ENCODE measurements at regions not wholly inside any gene's neighbourhood (a gene's known extent, or its start where the extent isn't known, plus 50 kb on each side); places are given as distances from the start of the nearest gene placed in this dataset.

- H3K27me3 ChIP-seq: no peaks in the 10 kb centered on the region
- no peaks in the 10 kb centered on the region for H3K4me1 ChIP-seq
- no peak for TF ChIP-seq CTCF (IDR thresholded peaks at IDR 0.05; ENCODE audit: low read depth, low read length)
- no peaks in the 10 kb centered on the region for H3K36me3 ChIP-seq
- DNase-seq: no peak
- no peak overlapping the region for H3K4me3 ChIP-seq (ENCODE audit: low read depth, low read length)
- no peaks in the 10 kb centered on the region for H3K9me3 ChIP-seq
These were observed 671.6 kb upstream of the BOD1L1 start for GRCh38 chr4:14299166-14299565.

GRCh38 chr4:14302021-14302420, 674.5 kb upstream of the BOD1L1 start:
- Histone ChIP-seq H3K27me3 (no peaks in the 10 kb centered on the region), H3K9me3 (no peaks in the 10 kb centered on the region), H3K4me3 (ENCODE audit: low read depth, low read length) (no peak overlapping the region), H3K36me3 (no peaks in the 10 kb centered on the region), H3K4me1 (no peaks in the 10 kb centered on the region)
- TF ChIP-seq CTCF (IDR thresholded peaks at IDR 0.05; ENCODE audit: low read depth, low read length): no peak
- DNase-seq: no peak

GRCh38 chr4:14303856-14304255, 676.3 kb upstream of the BOD1L1 start:
- no peak for TF ChIP-seq CTCF (IDR thresholded peaks at IDR 0.05; ENCODE audit: low read depth, low read length)
- Histone ChIP-seq H3K4me1 (no peaks in the 10 kb centered on the region), H3K36me3 (no peaks in the 10 kb centered on the region), H3K9me3 (no peaks in the 10 kb centered on the region), H3K4me3 (ENCODE audit: low read depth, low read length) (no peak overlapping the region), H3K27me3 (no peaks in the 10 kb centered on the region)
- DNase-seq: no peak

GRCh38 chr4:14308229-14308651, 680.7 kb upstream of the BOD1L1 start:
- no peaks in the 10 kb centered on the region for H3K27me3 ChIP-seq
- no peak for DNase-seq
- H3K36me3 ChIP-seq: no peaks in the 10 kb centered on the region
- H3K4me3 ChIP-seq (ENCODE audit: low read depth, low read length): no peak overlapping the region
- no peaks in the 10 kb centered on the region for H3K9me3 ChIP-seq
- no peaks in the 10 kb centered on the region for H3K4me1 ChIP-seq
- no peak for TF ChIP-seq CTCF (IDR thresholded peaks at IDR 0.05; ENCODE audit: low read depth, low read length)

GRCh38 chr4:14309431-14309830, 681.9 kb upstream of the BOD1L1 start:
- H3K9me3 ChIP-seq: no peaks in the 10 kb centered on the region
- no peak for DNase-seq
- no peak for TF ChIP-seq CTCF (IDR thresholded peaks at IDR 0.05; ENCODE audit: low read depth, low read length)
- H3K27me3 ChIP-seq: no peaks in the 10 kb centered on the region
- H3K4me3 ChIP-seq (ENCODE audit: low read depth, low read length): no peak overlapping the region
- H3K4me1 ChIP-seq: no peaks in the 10 kb centered on the region
- no peaks in the 10 kb centered on the region for H3K36me3 ChIP-seq

- Histone ChIP-seq H3K9me3 (no peaks in the 10 kb centered on the region), H3K36me3 (no peaks in the 10 kb centered on the region), H3K4me1 (no peaks in the 10 kb centered on the region), H3K4me3 (ENCODE audit: low read depth, low read length) (no peak overlapping the region), H3K27me3 (no peaks in the 10 kb centered on the region)
- no peak for DNase-seq
- TF ChIP-seq CTCF (IDR thresholded peaks at IDR 0.05; ENCODE audit: low read depth, low read length): no peak
These were observed 686.2 kb upstream of the BOD1L1 start for GRCh38 chr4:14313757-14314156.

Measured in BE2C (cell line).